GM12878 (cell line): ENCODE measurements at regions not wholly inside any gene's neighbourhood (a gene's known extent, or its start where the extent isn't known, plus 50 kb on each side); places are given as distances from the start of the nearest gene placed in this dataset.
"Not testable (repeated sequence)": the region's sequence is repeated elsewhere in the genome, so short reads cannot be mapped to it uniquely, and the experiment has no call there.

Experiments
- ATAC-seq: fragments of 200-7000 bp; cut with Tn5 transposase; 3 replicates; pipeline ENCODE4 v1.9.1; 2020; ENCODE audit warnings: mild to moderate bottlenecking, moderate library complexity
- BruUV-seq: library from RNA; stranded (reverse); fragments of 400-500 nt; replicated peaks from 2 replicates; lab custom pipeline; 2021; lab: Mats Ljungman, UMichigan
- CTCF ChIA-PET: fragments of 300-600 bp; sonication (Branson Sonifier 250); formaldehyde crosslinking; extraction: SDS; loops from one replicate; lab custom pipeline; 2021; ENCODE audit warnings: inconsistent platforms; lab: Yijun Ruan, JAX
- POLR2A ChIA-PET: fragments of 350-600 bp; formaldehyde crosslinking; extraction: SDS; loops from one replicate; lab custom pipeline; 2021; ENCODE audit warnings: inconsistent platforms; lab: Charles Lee
- RAD21 ChIA-PET: fragments of 300-600 bp; sonication (Branson Sonifier 250); formaldehyde crosslinking; loops from one replicate; lab custom pipeline; 2023; ENCODE audit warnings: antibody characterized with exemption; ENCODE audit not compliant: unreplicated experiment; lab: Charles Lee
- SMC1A ChIA-PET: fragments of 300-600 bp; sonication (Branson Sonifier 250); formaldehyde crosslinking; loops from one replicate; lab custom pipeline; 2023; ENCODE audit not compliant: unreplicated experiment, uncharacterized antibody; lab: Charles Lee
- DNase-seq: peaks from one replicate; pipeline ENCODE4 v3.0.0-alpha.2; 2011; ENCODE audit warnings: low read depth, low spot score
- FAIRE-seq: peaks from 3 replicates; lab custom pipeline; 2011; peaks lifted over from hg19 to GRCh38; lab: Jason Lieb, UNC
- H2AFZ ChIP-seq: 2 replicates; pipeline ENCODE4 v1.6.0; 2011; ENCODE audit warnings: low read depth, low read length, control low read depth; ENCODE audit not compliant: control insufficient read depth
- H3K27ac ChIP-seq: 2 replicates; pipeline ENCODE4 v1.5.1; 2011; ENCODE audit warnings: control low read depth; ENCODE audit not compliant: control insufficient read depth, insufficient read depth
- H3K27me3 ChIP-seq, 2 experiments: replicated peaks in 1 of 2; 2 replicates each; pipeline versions ENCODE4 v1.6.0 to v1.6.1; 2011; ENCODE audit warnings: low read length in 1 of 2; ENCODE audit not compliant: control insufficient read depth in 2 of 2, insufficient read depth in 2 of 2
- H3K36me3 ChIP-seq, 2 experiments: 2 replicates each; pipeline ENCODE4 v1.5.1; 2011; ENCODE audit warnings: low read length in 1 of 2; ENCODE audit not compliant: control insufficient read depth in 2 of 2, insufficient read depth in 2 of 2
- H3K4me1 ChIP-seq: 2 replicates; pipeline ENCODE4 v1.6.1; 2011; ENCODE audit warnings: mild to moderate bottlenecking, low read length, moderate library complexity, mixed read lengths; ENCODE audit not compliant: control insufficient read depth, insufficient read depth
- H3K4me2 ChIP-seq: 2 replicates; pipeline ENCODE4 v1.6.0; 2011; ENCODE audit warnings: control low read depth; ENCODE audit not compliant: control insufficient read depth, insufficient read depth
- H3K4me3 ChIP-seq: fragments of 200-600 bp; sonication (generic); 2 replicates; pipeline ENCODE4 v1.5.1; 2016
- H3K79me2 ChIP-seq: 2 replicates; pipeline ENCODE4 v1.6.0; 2011; ENCODE audit warnings: low read length; ENCODE audit not compliant: control insufficient read depth, insufficient read depth
- H3K9ac ChIP-seq: 2 replicates; pipeline ENCODE4 v1.8.0; 2011; ENCODE audit warnings: low read length, control low read depth, mixed read lengths; ENCODE audit not compliant: control insufficient read depth, insufficient read depth
- H3K9me3 ChIP-seq: replicated peaks from 3 replicates; pipeline ENCODE4 v1.5.1; 2011; ENCODE audit warnings: mild to moderate bottlenecking, low read length; ENCODE audit not compliant: control insufficient read depth, insufficient read depth
- H4K20me1 ChIP-seq: 2 replicates; pipeline ENCODE4 v1.6.0; 2011; ENCODE audit not compliant: control insufficient read depth, insufficient read depth
- ATF7 ChIP-seq: fragments of 450-650 bp; IDR thresholded peaks from 2 replicates; pipeline ENCODE4 v1.6.1; 2016; ENCODE audit warnings: low read depth, mild to moderate bottlenecking
- BACH1 ChIP-seq: fragments of 450-650 bp; IDR thresholded peaks from 2 replicates; pipeline ENCODE4 v1.6.1; 2017; ENCODE audit warnings: mild to moderate bottlenecking, borderline replicate concordance
- CBFB ChIP-seq: IDR thresholded peaks from 2 replicates; pipeline ENCODE4 v1.6.1; 2016; ENCODE audit warnings: antibody characterized with exemption, low read depth
- CTCF ChIP-seq, 3 experiments: IDR thresholded peaks in 2 of 3; conservative IDR thresholded peaks in 1 of 3; 2 replicates each; pipeline ENCODE4 v1.5.1; 2011; ENCODE audit warnings: low read depth in 3 of 3, low read length in 3 of 3, mild to moderate bottlenecking in 3 of 3, control low read depth in 2 of 3, moderate library complexity in 2 of 3, inconsistent platforms in 1 of 3, mixed read lengths in 1 of 3; ENCODE audit not compliant: control insufficient read depth in 2 of 3, insufficient read depth in 1 of 3; ENCODE audit errors: extremely low read depth in 1 of 3
- ESRRA ChIP-seq: IDR thresholded peaks from 2 replicates; pipeline ENCODE4 v1.6.1; 2012; ENCODE audit warnings: mild to moderate bottlenecking, low read length, improper control_type of control experiment
- HCFC1 ChIP-seq: fragments of 150-350 bp; IDR thresholded peaks from 2 replicates; pipeline ENCODE4 v1.6.1; 2014; ENCODE audit warnings: low read length
- JUNB ChIP-seq: IDR thresholded peaks from 2 replicates; pipeline ENCODE4 v1.6.1; 2016; ENCODE audit warnings: antibody characterized with exemption, mild to moderate bottlenecking
- MEF2B ChIP-seq: fragments of 450-650 bp; IDR thresholded peaks from 2 replicates; pipeline ENCODE4 v1.6.1; 2018; ENCODE audit warnings: mild to moderate bottlenecking, moderate library complexity; ENCODE audit not compliant: partially characterized antibody, poor library complexity, severe bottlenecking
- NFYB ChIP-seq: IDR thresholded peaks from 2 replicates; pipeline ENCODE4 v1.6.1; 2011; ENCODE audit warnings: low read depth, mild to moderate bottlenecking, low read length, improper control_type of control experiment, moderate library complexity; ENCODE audit not compliant: insufficient read depth
- RUNX3 ChIP-seq: IDR thresholded peaks from 2 replicates; pipeline ENCODE4 v1.6.1; 2012; ENCODE audit warnings: low read length, inconsistent platforms
- SMC3 ChIP-seq: IDR thresholded peaks from 2 replicates; pipeline ENCODE4 v1.6.1; 2011; ENCODE audit warnings: low read length, improper control_type of control experiment, borderline replicate concordance
- TCF12 ChIP-seq: IDR thresholded peaks from 2 replicates; pipeline ENCODE4 v1.6.1; 2011; ENCODE audit warnings: low read depth, mild to moderate bottlenecking, low read length
- USF1 ChIP-seq: IDR thresholded peaks from 2 replicates; pipeline ENCODE4 v1.6.1; 2011; ENCODE audit warnings: borderline replicate concordance, low read depth, mild to moderate bottlenecking, moderate library complexity, mixed read lengths, low read length; ENCODE audit not compliant: insufficient read depth; ENCODE audit errors: extremely low read length
- WGBS: methylation state at CpG from one replicate; pipeline ENCODE4 v1.1.6; 2016; ENCODE audit warnings: low lambda C conversion rate; ENCODE audit not compliant: insufficient replicate concordance, insufficient coverage; ENCODE audit errors: missing lambda C conversion rate; 5-methylcytosine and 5-hydroxymethylcytosine counted together
- in situ Hi-C: fragments of 300-500 bp; cut with MboI; formaldehyde crosslinking; loops from 9 replicates; pipeline ENCODE4 v1.14.3; 2018; ENCODE audit warnings: mixed read lengths
- intact Hi-C: fragments of 100-400 bp; cut with micrococcal nuclease; formaldehyde crosslinking; loops from one replicate; pipeline ENCODE4 v1.14.2; 2022; ENCODE audit not compliant: unreplicated experiment

- no peak for TF ChIP-seq CTCF (IDR thresholded peaks at IDR 0.05 in 2 of 3, conservative IDR thresholded peaks at IDR 0.05 in 1 of 3; ENCODE audit: control insufficient read depth in 2 of 3, extremely low read depth in 1 of 3, insufficient read depth in 1 of 3, low read depth in 3 of 3, low read length in 3 of 3)
- TF ChIP-seq, all 136 proteins: peak for 3
Observed at GRCh38 chr16:35602116-35602515, 2142.7 kb downstream of the TP53TG3F start (continued).

DNA sequence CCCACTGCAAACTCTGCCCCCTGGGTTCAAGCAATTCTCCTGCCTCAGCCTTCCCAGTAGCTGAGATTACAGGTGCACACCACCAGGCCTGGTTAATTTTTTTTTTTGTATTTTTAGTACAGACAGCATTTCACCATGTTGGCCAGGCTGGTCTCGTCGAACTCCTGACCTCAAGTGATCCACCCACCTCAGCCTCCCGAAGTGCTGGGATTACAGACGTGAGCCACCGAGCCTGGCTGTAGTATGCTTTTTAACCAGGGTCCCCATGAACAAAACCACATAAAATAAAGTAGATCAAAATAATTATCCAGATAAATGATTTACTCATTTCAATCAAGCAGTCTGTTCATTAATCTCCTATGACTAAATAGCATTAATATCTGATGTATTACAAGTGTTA is 2144.0 kb downstream of the TP53TG3F start:
- DNase-seq, RAD21 ChIA-PET, H3K79me2 ChIP-seq, ATAC-seq, CTCF ChIA-PET, H3K9me3 ChIP-seq, H3K27me3 ChIP-seq, FAIRE-seq, H3K4me3 ChIP-seq, H4K20me1 ChIP-seq, BruUV-seq, SMC1A ChIA-PET, H2AFZ ChIP-seq, H3K9ac ChIP-seq, POLR2A ChIA-PET, H3K36me3 ChIP-seq, H3K4me2 ChIP-seq, H3K27ac ChIP-seq, H3K4me1 ChIP-seq: not testable (repeated sequence)
- WGBS: 9% methylated on average over 5 of the region's 5 CpGs
- intact Hi-C loops (loop anchor here (10.0 kb wide), 1 partner anchor 51 kb away; no protein-coding TSS in a partner anchor), in situ Hi-C loops (loop anchor here (10.0 kb wide), 1 partner anchor 59 kb away; no protein-coding TSS in a partner anchor)

- ChIA-PET SMC1A (interaction anchor here (0.8 to 1.9 kb wide), 3 partner anchors 16 to 45 kb away, joined by 3 to 6 read pairs (median 3); no protein-coding TSS in a partner anchor), CTCF (interaction anchor here (1.3 kb wide), 1 partner anchor 28 kb away, joined by 4 read pairs; no protein-coding TSS in a partner anchor), RAD21 (interaction anchor here (1.9 kb wide), 1 partner anchor 55 kb away, joined by 4 read pairs; no protein-coding TSS in a partner anchor), POLR2A (interaction anchor here (1.0 kb wide), 1 partner anchor 17 kb away, joined by 3 read pairs; no protein-coding TSS in a partner anchor)
- Histone ChIP-seq H4K20me1 (no peaks in the 10 kb centered on the region), H3K4me1 (no peaks in the 10 kb centered on the region), H3K9ac (no peak overlapping the region), H3K27ac (no peak overlapping the region), H3K4me3 (no peak overlapping the region), H3K4me2 (no peak overlapping the region), H3K79me2 (no peaks in the 10 kb centered on the region), H3K9me3 (no peaks in the 10 kb centered on the region), H3K27me3 (no peaks in the 10 kb centered on the region), H3K36me3 (no peaks in the 10 kb centered on the region), H2AFZ (no peak overlapping the region)
- in situ Hi-C loops (loop anchor here (10.0 kb wide), 1 partner anchor 61 kb away; no protein-coding TSS in a partner anchor), intact Hi-C loops (loop anchor here (10.0 kb wide), 1 partner anchor 49 kb away; no protein-coding TSS in a partner anchor)
- ATAC-seq (no peak), DNase-seq (no peak), FAIRE-seq (no peak)
- 0% methylated on average over 1 of the region's 1 CpG for WGBS
- no TSS peak for BruUV-seq
- no peak for TF ChIP-seq TCF12
- TF ChIP-seq HCFC1: no peak
- no peak for TF ChIP-seq NFYB
- TF ChIP-seq SMC3: no peak
- no peak for TF ChIP-seq ESRRA
- no peak for TF ChIP-seq JUNB
- no peak for TF ChIP-seq ATF7
- no peak for TF ChIP-seq BACH1
- no peak for TF ChIP-seq MEF2B
- no peak for TF ChIP-seq USF1
- TF ChIP-seq CBFB: no peak
- TF ChIP-seq RUNX3: no peak
Observed at GRCh38 chr16:35605921-35606320, 2146.5 kb downstream of the TP53TG3F start.
